SU-DHL-6 (cell line): ENCODE measurements at regions not wholly inside any gene's neighbourhood (a gene's known extent, or its start where the extent isn't known, plus 50 kb on each side); places are given as distances from the start of the nearest gene placed in this dataset.

Experiments
- CTCF ChIP-seq: fragments of 200-600 bp; sonication (generic); IDR thresholded peaks from one replicate; pipeline ENCODE4 v1.5.1; 2017; ENCODE audit warnings: antibody characterized with exemption, mild to moderate bottlenecking, low read length, moderate library complexity; ENCODE audit not compliant: insufficient read depth, poor library complexity, severe bottlenecking
- EZH2phosphoT487 ChIP-seq: fragments of 200-600 bp; sonication (generic), shearing (Covaris generic); conservative IDR thresholded peaks from 2 replicates; pipeline ENCODE4 v1.6.1; 2018; ENCODE audit warnings: mild to moderate bottlenecking, antibody characterized with exemption, low read length, moderate library complexity, mixed read lengths

GRCh38 chr4:34245276-34245675, 1999.0 kb downstream of the ARAP2 start:
- TF ChIP-seq CTCF (no peak), EZH2phosphoT487 (no peak)
